ENCODE measurements at regions not wholly inside any gene's neighbourhood (a gene's known extent, or its start where the extent isn't known, plus 50 kb on each side); places are given as distances from the start of the nearest gene placed in this dataset.
"Not testable (repeated sequence)": the region's sequence is repeated elsewhere in the genome, so short reads cannot be mapped to it uniquely, and the experiment has no call there.

GRCh38 chr5:60084226-60084625 lies 190.7 kb upstream of the PDE4D start:
- no peak for TF ChIP-seq POLR2A (IDR thresholded peaks at IDR 0.05; ENCODE audit: low read depth, low read length)
- TF ChIP-seq POLR2AphosphoS5 (IDR thresholded peaks at IDR 0.05; ENCODE audit: low read depth, low read length): no peak
- TF ChIP-seq PAX5 (IDR thresholded peaks at IDR 0.05; ENCODE audit: insufficient read depth, low read length, severe bottlenecking): no peak
- TF ChIP-seq TAF1 (IDR thresholded peaks at IDR 0.05; ENCODE audit: low read depth, low read length): no peak
- TF ChIP-seq POU2F2 (IDR thresholded peaks at IDR 0.05; ENCODE audit: low read depth, low read length): no peak
- no peak for TF ChIP-seq SPI1 (IDR thresholded peaks at IDR 0.05; ENCODE audit: low read depth, low read length)
- no peak for DNase-seq (ENCODE audit: insufficient read length, low spot score)

DNA sequence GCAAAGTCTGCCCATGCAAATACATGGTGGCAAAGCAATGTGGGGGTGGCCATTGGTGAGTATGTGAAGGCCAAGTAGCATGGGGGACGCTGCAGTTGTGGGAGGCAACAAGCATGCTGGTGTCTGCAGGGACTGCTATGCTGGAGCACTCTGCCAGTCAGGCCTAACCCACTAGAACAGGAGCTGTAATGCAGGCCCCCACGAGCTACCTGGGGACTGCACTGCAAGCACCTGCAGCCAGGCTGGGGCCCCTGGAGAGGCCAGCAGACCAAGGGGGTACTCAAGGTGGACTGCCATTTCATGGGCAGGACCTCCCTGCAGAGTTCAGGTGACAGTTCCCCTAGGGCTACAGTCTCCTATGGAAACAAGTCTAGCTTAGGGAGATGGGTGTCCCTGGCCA lies 183.8 kb upstream of the PDE4D start:
- DNase-seq (ENCODE audit: insufficient read length, low spot score): no peak
- TF ChIP-seq PAX5 (IDR thresholded peaks at IDR 0.05; ENCODE audit: insufficient read depth, low read length, severe bottlenecking) (no peak), SPI1 (IDR thresholded peaks at IDR 0.05; ENCODE audit: low read depth, low read length) (no peak), POU2F2 (IDR thresholded peaks at IDR 0.05; ENCODE audit: low read depth, low read length) (no peak), POLR2A (IDR thresholded peaks at IDR 0.05; ENCODE audit: low read depth, low read length) (no peak), POLR2AphosphoS5 (IDR thresholded peaks at IDR 0.05; ENCODE audit: low read depth, low read length) (no peak)
- no peak for FAIRE-seq

More at GRCh38 chr5:60084226-60084625, 190.7 kb upstream of the PDE4D start:
- FAIRE-seq: no peak

DNA sequence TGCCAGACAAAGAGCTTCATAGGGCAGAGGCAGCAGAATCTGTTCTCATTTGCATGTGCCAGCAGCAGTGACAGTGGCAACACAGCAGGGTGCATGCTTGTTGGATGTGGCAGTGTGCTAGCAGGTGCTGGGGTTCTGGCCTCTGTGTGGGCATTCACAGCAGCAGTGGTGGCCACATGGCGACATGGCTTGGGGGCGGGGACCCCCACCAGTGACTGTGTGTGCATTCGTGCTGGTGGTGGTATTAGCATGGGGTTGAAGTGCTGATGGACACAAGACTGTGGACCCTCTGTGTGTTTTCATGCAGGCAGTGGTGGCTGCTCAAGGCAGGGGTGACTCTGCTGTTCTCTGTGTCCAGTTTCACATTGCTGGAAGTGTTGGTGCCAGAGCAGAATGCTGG lies 183.2 kb upstream of the PDE4D start:
- no peak for TF ChIP-seq PAX5 (IDR thresholded peaks at IDR 0.05; ENCODE audit: insufficient read depth, low read length, severe bottlenecking)
- no peak for TF ChIP-seq POU2F2 (IDR thresholded peaks at IDR 0.05; ENCODE audit: low read depth, low read length)
- TF ChIP-seq POLR2A (IDR thresholded peaks at IDR 0.05; ENCODE audit: low read depth, low read length): no peak
- TF ChIP-seq TAF1 (IDR thresholded peaks at IDR 0.05; ENCODE audit: low read depth, low read length): no peak
- no peak for FAIRE-seq
- no peak for DNase-seq (ENCODE audit: insufficient read length, low spot score)

DNA sequence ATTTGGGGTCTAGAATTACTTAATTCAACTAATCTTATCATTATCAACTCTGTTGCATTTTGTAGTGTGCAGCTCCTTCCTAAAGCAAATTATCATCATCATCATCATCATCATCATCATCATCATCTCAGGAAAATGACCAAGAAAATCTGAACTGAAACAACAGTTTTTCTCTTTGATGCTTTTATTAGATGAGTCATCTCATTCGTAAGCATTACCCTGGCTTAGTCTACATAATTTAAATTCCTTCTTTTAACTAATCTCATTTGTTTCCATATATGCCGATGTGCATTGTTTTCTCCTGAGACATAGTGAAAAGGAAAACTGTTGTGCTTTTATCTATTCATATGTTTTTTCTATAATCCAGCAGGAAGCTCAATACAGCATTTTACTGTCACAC lies 173.0 kb upstream of the PDE4D start:
- FAIRE-seq: no peak
- TF ChIP-seq POLR2AphosphoS5 (IDR thresholded peaks at IDR 0.05; ENCODE audit: low read depth, low read length) (no peak), TAF1 (IDR thresholded peaks at IDR 0.05; ENCODE audit: low read depth, low read length) (no peak), POU2F2 (IDR thresholded peaks at IDR 0.05; ENCODE audit: low read depth, low read length) (no peak), PAX5 (IDR thresholded peaks at IDR 0.05; ENCODE audit: insufficient read depth, low read length, severe bottlenecking) (no peak), SPI1 (IDR thresholded peaks at IDR 0.05; ENCODE audit: low read depth, low read length) (no peak), POLR2A (IDR thresholded peaks at IDR 0.05; ENCODE audit: low read depth, low read length) (no peak)
- DNase-seq (ENCODE audit: insufficient read length, low spot score): no peak

DNA sequence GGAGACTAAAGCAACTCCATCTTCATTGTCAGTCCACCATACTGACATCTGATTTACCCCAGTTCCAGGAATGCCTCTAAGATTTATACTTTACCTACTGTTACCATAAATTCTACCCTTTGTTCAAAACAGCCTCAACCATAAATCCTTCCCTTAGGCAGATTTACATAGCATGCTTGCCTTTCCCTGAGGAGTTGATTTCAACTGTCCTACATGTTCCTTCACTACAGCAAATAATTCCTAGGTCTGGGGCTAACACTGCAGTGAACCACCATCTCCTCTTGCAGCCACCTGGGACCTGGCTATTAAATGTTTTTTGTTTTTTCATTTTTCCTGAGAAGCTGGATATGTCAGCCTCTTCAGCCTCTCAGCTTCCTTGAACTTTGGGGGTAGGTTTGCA lies 166.9 kb upstream of the PDE4D start:
- no peak for TF ChIP-seq SPI1 (IDR thresholded peaks at IDR 0.05; ENCODE audit: low read depth, low read length)
- TF ChIP-seq POU2F2 (IDR thresholded peaks at IDR 0.05; ENCODE audit: low read depth, low read length): no peak
- no peak for TF ChIP-seq PAX5 (IDR thresholded peaks at IDR 0.05; ENCODE audit: insufficient read depth, low read length, severe bottlenecking)
- TF ChIP-seq POLR2AphosphoS5 (IDR thresholded peaks at IDR 0.05; ENCODE audit: low read depth, low read length): no peak
- TF ChIP-seq POLR2A (IDR thresholded peaks at IDR 0.05; ENCODE audit: low read depth, low read length): no peak
- TF ChIP-seq TAF1 (IDR thresholded peaks at IDR 0.05; ENCODE audit: low read depth, low read length): no peak
- DNase-seq (ENCODE audit: insufficient read length, low spot score) (no peak), FAIRE-seq (no peak)

DNA sequence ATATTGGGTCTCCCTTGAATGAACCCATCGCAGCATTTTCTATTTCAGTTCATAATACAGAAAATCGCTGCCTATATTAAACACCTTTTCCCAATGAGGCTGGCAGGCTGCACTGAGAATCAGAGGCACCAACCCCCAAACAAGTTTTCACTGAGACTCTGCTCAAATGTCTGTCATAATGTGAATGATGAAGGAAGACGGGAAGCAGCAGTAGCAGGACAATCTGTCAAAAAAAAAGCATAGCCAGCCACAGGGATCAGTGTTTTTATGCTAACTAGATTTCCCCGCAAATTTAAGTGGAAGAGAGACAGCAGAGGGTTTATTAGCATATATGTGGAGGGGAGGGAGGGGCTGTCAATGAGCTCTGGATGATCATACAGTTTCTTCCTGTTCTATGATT lies 162.7 kb upstream of the PDE4D start:
- DNase-seq (ENCODE audit: insufficient read length, low spot score) (no peak), FAIRE-seq (no peak)
- TF ChIP-seq PAX5 (IDR thresholded peaks at IDR 0.05; ENCODE audit: insufficient read depth, low read length, severe bottlenecking) (no peak), TAF1 (IDR thresholded peaks at IDR 0.05; ENCODE audit: low read depth, low read length) (no peak), POLR2A (IDR thresholded peaks at IDR 0.05; ENCODE audit: low read depth, low read length) (no peak), POU2F2 (IDR thresholded peaks at IDR 0.05; ENCODE audit: low read depth, low read length) (no peak), SPI1 (IDR thresholded peaks at IDR 0.05; ENCODE audit: low read depth, low read length) (no peak), POLR2AphosphoS5 (IDR thresholded peaks at IDR 0.05; ENCODE audit: low read depth, low read length) (no peak)

DNA sequence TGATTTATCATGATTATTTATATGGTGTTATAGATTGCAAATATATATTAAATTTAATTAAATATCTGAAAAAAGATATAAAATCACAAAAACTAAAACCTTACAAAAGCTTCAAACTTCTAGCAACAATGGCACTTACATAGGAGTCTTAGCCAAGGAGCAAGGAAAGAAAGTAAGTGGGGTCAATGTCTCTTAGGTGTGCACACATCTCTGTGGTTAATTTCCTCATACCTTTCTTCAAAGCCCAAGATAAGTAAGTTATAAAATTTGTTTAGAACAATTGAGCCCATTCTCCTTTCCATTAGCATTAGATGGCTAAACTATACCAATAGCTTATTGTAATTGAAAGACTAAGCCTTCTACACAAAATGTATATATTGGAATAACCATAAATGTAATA lies 161.6 kb upstream of the PDE4D start:
- no peak for TF ChIP-seq POLR2AphosphoS5 (IDR thresholded peaks at IDR 0.05; ENCODE audit: low read depth, low read length)
- DNase-seq (ENCODE audit: insufficient read length, low spot score) (no peak), FAIRE-seq (no peak)

DNA sequence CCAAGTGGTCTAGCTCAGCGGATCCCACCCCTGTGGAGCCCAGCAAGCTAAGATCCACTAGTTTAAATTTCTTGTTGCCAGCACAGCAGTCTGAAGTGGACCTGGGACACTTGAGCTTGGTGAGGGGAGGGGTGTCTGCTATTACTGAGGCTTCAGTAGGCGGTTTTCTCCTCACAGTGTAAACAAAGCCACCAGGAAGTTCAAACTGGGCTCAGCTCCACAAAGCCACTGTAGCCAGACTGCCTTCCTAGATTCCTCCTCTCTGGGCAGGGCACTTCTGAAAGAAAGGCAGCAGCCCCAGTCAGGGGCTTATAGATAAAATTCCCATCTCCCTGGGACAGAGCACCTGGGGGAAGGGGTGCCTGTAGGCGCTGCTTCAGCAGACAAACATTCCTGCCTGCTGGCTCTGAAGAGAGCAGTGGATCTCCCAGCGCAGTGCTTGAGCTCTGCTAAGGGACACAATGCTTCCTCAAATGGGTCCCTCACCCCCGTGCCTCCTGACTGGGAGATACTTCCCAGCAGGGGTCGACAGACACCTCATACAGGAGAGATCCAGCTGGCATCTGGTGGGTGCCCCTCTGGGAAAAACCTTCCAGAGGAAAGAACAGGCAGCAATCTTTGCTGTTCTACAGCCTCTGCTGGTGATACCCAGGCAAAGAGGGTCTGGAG lies 148.6 kb upstream of the PDE4D start:
- not testable (repeated sequence) for DNase-seq (ENCODE audit: insufficient read length, low spot score); FAIRE-seq

- not testable (repeated sequence) for FAIRE-seq; DNase-seq (ENCODE audit: insufficient read length, low spot score)
Observed at GRCh38 chr5:60041508-60041907, 148.0 kb upstream of the PDE4D start.

GRCh38 chr5:60036192-60036938 lies 142.8 kb upstream of the PDE4D start:
- TF ChIP-seq SPI1 (IDR thresholded peaks at IDR 0.05; ENCODE audit: low read depth, low read length): no peak
- TF ChIP-seq POU2F2 (IDR thresholded peaks at IDR 0.05; ENCODE audit: low read depth, low read length): no peak
- TF ChIP-seq POLR2A (IDR thresholded peaks at IDR 0.05; ENCODE audit: low read depth, low read length): no peak
- no peak for TF ChIP-seq PAX5 (IDR thresholded peaks at IDR 0.05; ENCODE audit: insufficient read depth, low read length, severe bottlenecking)
- TF ChIP-seq POLR2AphosphoS5 (IDR thresholded peaks at IDR 0.05; ENCODE audit: low read depth, low read length): no peak
- no peak for TF ChIP-seq TAF1 (IDR thresholded peaks at IDR 0.05; ENCODE audit: low read depth, low read length)
- FAIRE-seq (no peak), DNase-seq (ENCODE audit: insufficient read length, low spot score) (no peak)

Data from GM12891 (cell line).